ENCODE measurements at regions not wholly inside any gene's neighbourhood (a gene's known extent, or its start where the extent isn't known, plus 50 kb on each side); places are given as distances from the start of the nearest gene placed in this dataset.

GRCh38 chr6:20319520-20320357 lies 81.9 kb upstream of the E2F3 start:
- Mint-ChIP-seq H3K4me1 (ENCODE audit: low read depth) (peaks cover 14% of the 10 kb centered on the region), H3K27ac (peak overlapping the region; percentile 99), H3K36me3 (ENCODE audit: low read depth) (peaks cover 15% of the 10 kb centered on the region), H3K4me3 (peak overlapping the region; percentile 91), H3K27me3 (ENCODE audit: low read depth) (peaks cover 5% of the 10 kb centered on the region), H3K9me3 (peaks cover 16% of the 10 kb centered on the region)
- peak; percentile 65 for DNase-seq (ENCODE audit: low spot score)

GRCh38 chr6:20325641-20326421 lies 75.8 kb upstream of the E2F3 start:
- DNase-seq (ENCODE audit: low spot score) = no peak
- H3K27me3 Mint-ChIP-seq (ENCODE audit: low read depth) = peaks cover 23% of the 10 kb centered on the region
- H3K4me3 Mint-ChIP-seq = no peak overlapping the region
- H3K27ac Mint-ChIP-seq = no peak overlapping the region
- peaks cover 3% of the 10 kb centered on the region for H3K36me3 Mint-ChIP-seq (ENCODE audit: low read depth)
- no peaks in the 10 kb centered on the region for H3K9me3 Mint-ChIP-seq
- H3K4me1 Mint-ChIP-seq (ENCODE audit: low read depth) = peaks cover 2% of the 10 kb centered on the region

GRCh38 chr6:20326422-20326728 lies 75.3 kb upstream of the E2F3 start:
- no peak for DNase-seq (ENCODE audit: low spot score)
- no peak overlapping the region for H3K4me3 Mint-ChIP-seq
- H3K27me3 Mint-ChIP-seq (ENCODE audit: low read depth) = peaks cover 23% of the 10 kb centered on the region
- no peaks in the 10 kb centered on the region for H3K36me3 Mint-ChIP-seq (ENCODE audit: low read depth)
- H3K9me3 Mint-ChIP-seq = no peaks in the 10 kb centered on the region
- peaks cover 5% of the 10 kb centered on the region for H3K4me1 Mint-ChIP-seq (ENCODE audit: low read depth)
- H3K27ac Mint-ChIP-seq = no peak overlapping the region

- H3K27ac Mint-ChIP-seq = no peak overlapping the region
- peaks cover 22% of the 10 kb centered on the region for H3K27me3 Mint-ChIP-seq (ENCODE audit: low read depth)
- no peaks in the 10 kb centered on the region for H3K36me3 Mint-ChIP-seq (ENCODE audit: low read depth)
- peaks cover under 1% of the 10 kb centered on the region for H3K9me3 Mint-ChIP-seq
- peaks cover 7% of the 10 kb centered on the region for H3K4me1 Mint-ChIP-seq (ENCODE audit: low read depth)
- no peak for DNase-seq (ENCODE audit: low spot score)
- H3K4me3 Mint-ChIP-seq = no peak overlapping the region
Measured at GRCh38 chr6:20327141-20327540, 74.5 kb upstream of the E2F3 start.

- DNase-seq (ENCODE audit: low spot score) = no peak
- Mint-ChIP-seq H3K4me3 (no peak overlapping the region), H3K27ac (no peak overlapping the region), H3K36me3 (ENCODE audit: low read depth) (no peaks in the 10 kb centered on the region), H3K4me1 (ENCODE audit: low read depth) (peaks cover 8% of the 10 kb centered on the region), H3K27me3 (ENCODE audit: low read depth) (peaks cover 22% of the 10 kb centered on the region), H3K9me3 (peaks cover 5% of the 10 kb centered on the region)
Measured at GRCh38 chr6:20328266-20328923, 73.3 kb upstream of the E2F3 start.

- Mint-ChIP-seq H3K4me3 (no peak overlapping the region), H3K4me1 (ENCODE audit: low read depth) (peaks cover 11% of the 10 kb centered on the region), H3K9me3 (peaks cover 7% of the 10 kb centered on the region), H3K27me3 (ENCODE audit: low read depth) (peaks cover 22% of the 10 kb centered on the region), H3K27ac (no peak overlapping the region), H3K36me3 (ENCODE audit: low read depth) (peaks cover 2% of the 10 kb centered on the region)
- no peak for DNase-seq (ENCODE audit: low spot score)
Measured at GRCh38 chr6:20328924-20329300, 72.8 kb upstream of the E2F3 start.

GRCh38 chr6:20331042-20331441 lies 70.6 kb upstream of the E2F3 start:
- Mint-ChIP-seq H3K36me3 (ENCODE audit: low read depth) (peaks cover 7% of the 10 kb centered on the region), H3K9me3 (peaks cover 15% of the 10 kb centered on the region), H3K27ac (no peak overlapping the region), H3K4me3 (no peak overlapping the region), H3K27me3 (ENCODE audit: low read depth) (peaks cover 22% of the 10 kb centered on the region), H3K4me1 (ENCODE audit: low read depth) (peaks cover 26% of the 10 kb centered on the region)
- DNase-seq (ENCODE audit: low spot score) = no peak

GRCh38 chr6:20331625-20332024 lies 70.1 kb upstream of the E2F3 start:
- Mint-ChIP-seq H3K4me3 (no peak overlapping the region), H3K4me1 (ENCODE audit: low read depth) (peaks cover 32% of the 10 kb centered on the region)

GRCh38 chr6:20332441-20333006 lies 69.2 kb upstream of the E2F3 start:
- Mint-ChIP-seq H3K4me1 (ENCODE audit: low read depth) (peaks cover 39% of the 10 kb centered on the region), H3K9me3 (peaks cover 15% of the 10 kb centered on the region), H3K27me3 (ENCODE audit: low read depth) (peaks cover 16% of the 10 kb centered on the region), H3K27ac (no peak overlapping the region), H3K36me3 (ENCODE audit: low read depth) (peaks cover 7% of the 10 kb centered on the region), H3K4me3 (no peak overlapping the region)
- no peak for DNase-seq (ENCODE audit: low spot score)

More at GRCh38 chr6:20331625-20332024, 70.1 kb upstream of the E2F3 start:
- Mint-ChIP-seq H3K27ac (no peak overlapping the region), H3K9me3 (peaks cover 15% of the 10 kb centered on the region), H3K27me3 (ENCODE audit: low read depth) (peaks cover 22% of the 10 kb centered on the region), H3K36me3 (ENCODE audit: low read depth) (peaks cover 7% of the 10 kb centered on the region)
- DNase-seq (ENCODE audit: low spot score) = no peak

- Mint-ChIP-seq H3K9me3 (peaks cover 15% of the 10 kb centered on the region), H3K4me3 (no peak overlapping the region), H3K27ac (no peak overlapping the region), H3K36me3 (ENCODE audit: low read depth) (peaks cover 7% of the 10 kb centered on the region), H3K27me3 (ENCODE audit: low read depth) (peaks cover 12% of the 10 kb centered on the region), H3K4me1 (ENCODE audit: low read depth) (peaks cover 46% of the 10 kb centered on the region)
- no peak for DNase-seq (ENCODE audit: low spot score)
Measured at GRCh38 chr6:20333721-20334269, 67.9 kb upstream of the E2F3 start.

GRCh38 chr6:20334334-20334733 lies 67.3 kb upstream of the E2F3 start:
- Mint-ChIP-seq H3K27me3 (ENCODE audit: low read depth) (peaks cover 7% of the 10 kb centered on the region), H3K9me3 (peaks cover 15% of the 10 kb centered on the region), H3K4me1 (ENCODE audit: low read depth) (peaks cover 45% of the 10 kb centered on the region), H3K4me3 (no peak overlapping the region), H3K36me3 (ENCODE audit: low read depth) (peaks cover 10% of the 10 kb centered on the region), H3K27ac (no peak overlapping the region)
- no peak for DNase-seq (ENCODE audit: low spot score)

- peaks cover 19% of the 10 kb centered on the region for H3K9me3 Mint-ChIP-seq
- no peak for DNase-seq (ENCODE audit: low spot score)
- peaks cover 10% of the 10 kb centered on the region for H3K36me3 Mint-ChIP-seq (ENCODE audit: low read depth)
- peak overlapping the region; percentile 95 for H3K27ac Mint-ChIP-seq
- H3K4me1 Mint-ChIP-seq (ENCODE audit: low read depth) = peaks cover 45% of the 10 kb centered on the region
- peak overlapping the region; percentile 68 for H3K4me3 Mint-ChIP-seq
- H3K27me3 Mint-ChIP-seq (ENCODE audit: low read depth) = peaks cover 5% of the 10 kb centered on the region
Measured at GRCh38 chr6:20334962-20335361, 66.7 kb upstream of the E2F3 start.

- peaks cover 20% of the 10 kb centered on the region for H3K9me3 Mint-ChIP-seq
- H3K36me3 Mint-ChIP-seq (ENCODE audit: low read depth) = peaks cover 10% of the 10 kb centered on the region
- peak overlapping the region; percentile 95 for H3K27ac Mint-ChIP-seq
- H3K4me3 Mint-ChIP-seq = peak overlapping the region; percentile 68
- no peaks in the 10 kb centered on the region for H3K27me3 Mint-ChIP-seq (ENCODE audit: low read depth)
- no peak for DNase-seq (ENCODE audit: low spot score)
- peaks cover 45% of the 10 kb centered on the region for H3K4me1 Mint-ChIP-seq (ENCODE audit: low read depth)
Measured at GRCh38 chr6:20335872-20336271, 65.8 kb upstream of the E2F3 start.
